ENCODE measurements at regions not wholly inside any gene's neighbourhood (a gene's known extent, or its start where the extent isn't known, plus 50 kb on each side); places are given as distances from the start of the nearest gene placed in this dataset.
"Not testable (repeated sequence)": the region's sequence is repeated elsewhere in the genome, so short reads cannot be mapped to it uniquely, and the experiment has no call there.

DNA sequence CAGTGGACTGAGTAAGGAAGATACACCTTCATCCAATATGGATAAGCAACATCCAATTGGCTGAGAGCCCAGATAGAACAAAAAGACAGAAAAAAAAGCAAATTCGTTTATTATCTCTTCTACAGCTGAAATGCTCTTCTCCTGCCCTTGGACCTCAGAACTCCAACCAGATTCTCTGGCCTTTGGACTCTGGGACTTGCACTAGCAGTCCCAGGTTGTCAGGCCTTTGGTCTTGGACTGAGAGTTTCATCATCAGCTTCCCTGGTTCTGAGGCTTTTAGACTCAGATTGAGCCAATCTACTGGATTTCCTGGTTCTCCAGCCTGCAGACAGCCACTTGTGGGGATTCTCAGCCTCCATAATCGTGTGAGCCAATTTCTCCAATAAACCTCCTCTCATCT lies 926.8 kb downstream of the PLA2G4A start:
- Histone ChIP-seq H3K4me3 (ENCODE audit: low read depth in 1 of 3, low read length in 3 of 3) (no peak overlapping the region), H3K27me3 (ENCODE audit: control insufficient read depth in 4 of 4, insufficient read depth in 4 of 4, low read length in 3 of 4) (no peaks in the 10 kb centered on the region), H3K27ac (ENCODE audit: low read depth in 1 of 2, low read length in 2 of 2) (no peak overlapping the region), H3K4me1 (ENCODE audit: control insufficient read depth in 4 of 4, insufficient read depth in 4 of 4, low read length in 3 of 4) (no peaks in the 10 kb centered on the region), H3K9me3 (ENCODE audit: control insufficient read depth in 4 of 4, low read length in 3 of 4) (no peaks in the 10 kb centered on the region), H3K36me3 (ENCODE audit: control insufficient read depth in 4 of 4, insufficient read depth in 3 of 4, low read depth in 1 of 4, low read length in 3 of 4) (no peaks in the 10 kb centered on the region), H3K9ac (ENCODE audit: low read depth in 1 of 2, low read length in 2 of 2) (no peak overlapping the region)
- WGBS: 46% methylated on average over 2 of the region's 2 CpGs
- DNase-seq (ENCODE audit: low spot score): no peak
- no peak for TF ChIP-seq FOXA1 (IDR thresholded peaks at IDR 0.05)
- TF ChIP-seq, protein P1, sequence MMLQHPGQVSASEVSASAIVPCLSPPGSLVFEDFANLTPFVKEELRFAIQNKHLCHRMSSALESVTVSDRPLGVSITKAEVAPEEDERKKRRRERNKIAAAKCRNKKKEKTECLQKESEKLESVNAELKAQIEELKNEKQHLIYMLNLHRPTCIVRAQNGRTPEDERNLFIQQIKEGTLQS (IDR thresholded peaks at IDR 0.05): no peak
- TF ChIP-seq, protein P2, sequence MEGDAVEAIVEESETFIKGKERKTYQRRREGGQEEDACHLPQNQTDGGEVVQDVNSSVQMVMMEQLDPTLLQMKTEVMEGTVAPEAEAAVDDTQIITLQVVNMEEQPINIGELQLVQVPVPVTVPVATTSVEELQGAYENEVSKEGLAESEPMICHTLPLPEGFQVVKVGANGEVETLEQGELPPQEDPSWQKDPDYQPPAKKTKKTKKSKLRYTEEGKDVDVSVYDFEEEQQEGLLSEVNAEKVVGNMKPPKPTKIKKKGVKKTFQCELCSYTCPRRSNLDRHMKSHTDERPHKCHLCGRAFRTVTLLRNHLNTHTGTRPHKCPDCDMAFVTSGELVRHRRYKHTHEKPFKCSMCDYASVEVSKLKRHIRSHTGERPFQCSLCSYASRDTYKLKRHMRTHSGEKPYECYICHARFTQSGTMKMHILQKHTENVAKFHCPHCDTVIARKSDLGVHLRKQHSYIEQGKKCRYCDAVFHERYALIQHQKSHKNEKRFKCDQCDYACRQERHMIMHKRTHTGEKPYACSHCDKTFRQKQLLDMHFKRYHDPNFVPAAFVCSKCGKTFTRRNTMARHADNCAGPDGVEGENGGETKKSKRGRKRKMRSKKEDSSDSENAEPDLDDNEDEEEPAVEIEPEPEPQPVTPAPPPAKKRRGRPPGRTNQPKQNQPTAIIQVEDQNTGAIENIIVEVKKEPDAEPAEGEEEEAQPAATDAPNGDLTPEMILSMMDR (IDR thresholded peaks at IDR 0.05; ENCODE audit: low read depth, low read length, missing input control): no peak
- TF ChIP-seq HNF4A (conservative IDR thresholded peaks at IDR 0.05): peak; percentile 93 to 94
- TF ChIP-seq SP1 (IDR thresholded peaks at IDR 0.05): no peak
- TF ChIP-seq, protein P3, sequence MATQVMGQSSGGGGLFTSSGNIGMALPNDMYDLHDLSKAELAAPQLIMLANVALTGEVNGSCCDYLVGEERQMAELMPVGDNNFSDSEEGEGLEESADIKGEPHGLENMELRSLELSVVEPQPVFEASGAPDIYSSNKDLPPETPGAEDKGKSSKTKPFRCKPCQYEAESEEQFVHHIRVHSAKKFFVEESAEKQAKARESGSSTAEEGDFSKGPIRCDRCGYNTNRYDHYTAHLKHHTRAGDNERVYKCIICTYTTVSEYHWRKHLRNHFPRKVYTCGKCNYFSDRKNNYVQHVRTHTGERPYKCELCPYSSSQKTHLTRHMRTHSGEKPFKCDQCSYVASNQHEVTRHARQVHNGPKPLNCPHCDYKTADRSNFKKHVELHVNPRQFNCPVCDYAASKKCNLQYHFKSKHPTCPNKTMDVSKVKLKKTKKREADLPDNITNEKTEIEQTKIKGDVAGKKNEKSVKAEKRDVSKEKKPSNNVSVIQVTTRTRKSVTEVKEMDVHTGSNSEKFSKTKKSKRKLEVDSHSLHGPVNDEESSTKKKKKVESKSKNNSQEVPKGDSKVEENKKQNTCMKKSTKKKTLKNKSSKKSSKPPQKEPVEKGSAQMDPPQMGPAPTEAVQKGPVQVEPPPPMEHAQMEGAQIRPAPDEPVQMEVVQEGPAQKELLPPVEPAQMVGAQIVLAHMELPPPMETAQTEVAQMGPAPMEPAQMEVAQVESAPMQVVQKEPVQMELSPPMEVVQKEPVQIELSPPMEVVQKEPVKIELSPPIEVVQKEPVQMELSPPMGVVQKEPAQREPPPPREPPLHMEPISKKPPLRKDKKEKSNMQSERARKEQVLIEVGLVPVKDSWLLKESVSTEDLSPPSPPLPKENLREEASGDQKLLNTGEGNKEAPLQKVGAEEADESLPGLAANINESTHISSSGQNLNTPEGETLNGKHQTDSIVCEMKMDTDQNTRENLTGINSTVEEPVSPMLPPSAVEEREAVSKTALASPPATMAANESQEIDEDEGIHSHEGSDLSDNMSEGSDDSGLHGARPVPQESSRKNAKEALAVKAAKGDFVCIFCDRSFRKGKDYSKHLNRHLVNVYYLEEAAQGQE (IDR thresholded peaks at IDR 0.05): no peak
- TF ChIP-seq, protein P4, sequence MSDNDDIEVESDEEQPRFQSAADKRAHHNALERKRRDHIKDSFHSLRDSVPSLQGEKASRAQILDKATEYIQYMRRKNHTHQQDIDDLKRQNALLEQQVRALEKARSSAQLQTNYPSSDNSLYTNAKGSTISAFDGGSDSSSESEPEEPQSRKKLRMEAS (IDR thresholded peaks at IDR 0.05): no peak
- no peak for TF ChIP-seq RXRA (IDR thresholded peaks at IDR 0.05)
- TF ChIP-seq JUND (IDR thresholded peaks at IDR 0.05): no peak
- no peak for TF ChIP-seq FOXA2 (IDR thresholded peaks at IDR 0.05)
- TF ChIP-seq EGR1 (IDR thresholded peaks at IDR 0.05; ENCODE audit: low read depth in 2 of 2): no peak
- TF ChIP-seq HNF4G (IDR thresholded peaks at IDR 0.05): peak; percentile 60
- TF ChIP-seq GABPA (IDR thresholded peaks at IDR 0.05 in 1 of 2, conservative IDR thresholded peaks at IDR 0.05 in 1 of 2): no peak
- TF ChIP-seq, protein P5, sequence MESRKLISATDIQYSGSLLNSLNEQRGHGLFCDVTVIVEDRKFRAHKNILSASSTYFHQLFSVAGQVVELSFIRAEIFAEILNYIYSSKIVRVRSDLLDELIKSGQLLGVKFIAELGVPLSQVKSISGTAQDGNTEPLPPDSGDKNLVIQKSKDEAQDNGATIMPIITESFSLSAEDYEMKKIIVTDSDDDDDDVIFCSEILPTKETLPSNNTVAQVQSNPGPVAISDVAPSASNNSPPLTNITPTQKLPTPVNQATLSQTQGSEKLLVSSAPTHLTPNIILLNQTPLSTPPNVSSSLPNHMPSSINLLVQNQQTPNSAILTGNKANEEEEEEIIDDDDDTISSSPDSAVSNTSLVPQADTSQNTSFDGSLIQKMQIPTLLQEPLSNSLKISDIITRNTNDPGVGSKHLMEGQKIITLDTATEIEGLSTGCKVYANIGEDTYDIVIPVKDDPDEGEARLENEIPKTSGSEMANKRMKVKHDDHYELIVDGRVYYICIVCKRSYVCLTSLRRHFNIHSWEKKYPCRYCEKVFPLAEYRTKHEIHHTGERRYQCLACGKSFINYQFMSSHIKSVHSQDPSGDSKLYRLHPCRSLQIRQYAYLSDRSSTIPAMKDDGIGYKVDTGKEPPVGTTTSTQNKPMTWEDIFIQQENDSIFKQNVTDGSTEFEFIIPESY (IDR thresholded peaks at IDR 0.05): no peak

DNA sequence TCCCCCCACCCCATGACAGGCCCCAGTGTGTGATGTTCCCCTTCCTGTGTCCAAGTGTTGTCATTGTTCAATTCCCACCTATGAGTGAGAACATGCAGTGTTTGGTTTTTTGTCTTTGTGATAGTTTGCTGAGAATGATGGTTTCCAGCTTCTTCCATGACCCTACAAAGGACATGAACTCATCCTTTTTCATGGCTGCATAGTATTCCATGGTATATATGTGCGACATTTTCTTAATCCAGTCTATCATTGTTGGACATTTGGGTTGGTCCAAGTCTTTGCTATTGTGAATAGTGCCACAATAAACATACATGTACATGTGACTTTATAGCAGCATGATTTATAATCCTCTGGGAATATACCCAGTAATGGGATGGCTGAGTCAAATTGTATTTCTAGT lies 927.9 kb downstream of the PLA2G4A start:
- not testable (repeated sequence) for DNase-seq (ENCODE audit: low spot score); H3K4me3 ChIP-seq (ENCODE audit: low read depth in 1 of 3, low read length in 3 of 3); H3K27me3 ChIP-seq (ENCODE audit: control insufficient read depth in 4 of 4, insufficient read depth in 4 of 4, low read length in 3 of 4); H3K36me3 ChIP-seq (ENCODE audit: control insufficient read depth in 4 of 4, insufficient read depth in 3 of 4, low read depth in 1 of 4, low read length in 3 of 4); H3K9ac ChIP-seq (ENCODE audit: low read depth in 1 of 2, low read length in 2 of 2); H3K9me3 ChIP-seq (ENCODE audit: control insufficient read depth in 4 of 4, low read length in 3 of 4); H3K4me1 ChIP-seq (ENCODE audit: control insufficient read depth in 4 of 4, insufficient read depth in 4 of 4, low read length in 3 of 4); H3K27ac ChIP-seq (ENCODE audit: low read depth in 1 of 2, low read length in 2 of 2)
- WGBS: 92% methylated on average over 1 of the region's 1 CpG

Measured in liver (tissue), 8 donors.